ENCODE measurements at regions not wholly inside any gene's neighbourhood (a gene's known extent, or its start where the extent isn't known, plus 50 kb on each side); places are given as distances from the start of the nearest gene placed in this dataset.

GRCh38 chr1:182240085-182240484 is 151.5 kb downstream of the GLUL start:
- DNase-seq: no peak
- H3K23ac ChIP-seq (ENCODE audit: insufficient read length, low read depth, low read length): no peak overlapping the region
- H3K36me3 Mint-ChIP-seq (ENCODE audit: insufficient read depth in 1 of 3, low read depth in 3 of 3): no peaks in the 10 kb centered on the region; a peak in 1 of 7 replicates

More at GRCh38 chr1:182240085-182240484, 151.5 kb downstream of the GLUL start:
- Mint-ChIP-seq H3K27ac (no peak overlapping the region), H3K27me3 (ENCODE audit: low read depth) (peaks cover 5% of the 10 kb centered on the region; the same call in 1 of the 2 replicates), H3K4me1 (peaks cover 7 to 14% of the 10 kb centered on the region in 2 experiments), H3K9me3 (no peaks in the 10 kb centered on the region), H3K4me3 (no peak overlapping the region)
- no peak overlapping the region for H3K27ac ChIP-seq (ENCODE audit: insufficient read length, low read depth, low read length)
- peaks cover 2% of the 10 kb centered on the region for H3K23me2 ChIP-seq (ENCODE audit: insufficient read length, low read depth, low read length, poor library complexity, severe bottlenecking)
- no peak overlapping the region for H3K4me2 ChIP-seq (ENCODE audit: insufficient read depth, insufficient read length, low read length)
- no peaks in the 10 kb centered on the region for H3K79me2 ChIP-seq (ENCODE audit: insufficient read depth, low read length)
- no peak overlapping the region for H2BK12ac ChIP-seq (ENCODE audit: insufficient read length, low read depth, low read length)
- no peaks in the 10 kb centered on the region for H3K79me1 ChIP-seq (ENCODE audit: insufficient read depth, low read depth, low read length, poor library complexity, severe bottlenecking)
- no peaks in the 10 kb centered on the region for H3K9me3 ChIP-seq (ENCODE audit: control insufficient read depth, low read depth, low read length)
- no peak overlapping the region for H2AFZ ChIP-seq (ENCODE audit: low read length)
- no peak for TF ChIP-seq CTCF (conservative IDR thresholded peaks at IDR 0.05)
- no peak overlapping the region for H3K56ac ChIP-seq (ENCODE audit: insufficient read length, low read depth, low read length)
- H4K8ac ChIP-seq (replicated peaks; ENCODE audit: insufficient read length, low read depth, low read length): no peak overlapping the region
- H4K5ac ChIP-seq (ENCODE audit: insufficient read length, low read depth, low read length): no peak overlapping the region
- H2BK120ac ChIP-seq (ENCODE audit: low read depth, low read length, poor library complexity, severe bottlenecking): no peak overlapping the region
- WGBS (ENCODE audit: extremely low coverage, insufficient read length, low lambda C conversion rate): no CpG with 5 or more reads among the region's 2 CpGs
- H2BK15ac ChIP-seq (ENCODE audit: low read depth, low read length): no peak overlapping the region
- no peaks in the 10 kb centered on the region for H4K20me1 ChIP-seq (ENCODE audit: control insufficient read depth, insufficient read depth, insufficient read length)
- no peak overlapping the region for H3K14ac ChIP-seq (ENCODE audit: insufficient read depth, low read length)
- H2AK5ac ChIP-seq (ENCODE audit: insufficient read length, low read length): no peak overlapping the region
- H3K27me3 ChIP-seq (ENCODE audit: insufficient read depth, low read length): no peaks in the 10 kb centered on the region
- no peak overlapping the region for H2BK20ac ChIP-seq (ENCODE audit: low read depth, low read length, poor library complexity, severe bottlenecking)
- no peak overlapping the region for H2BK5ac ChIP-seq (ENCODE audit: insufficient read length, low read length)
- H4K91ac ChIP-seq (ENCODE audit: insufficient read length, low read depth, low read length): no peak overlapping the region
- H3K4ac ChIP-seq (ENCODE audit: low read depth, low read length): no peak overlapping the region
- no peaks in the 10 kb centered on the region; the same call in 1 of the 2 replicates for H3K4me1 ChIP-seq (ENCODE audit: insufficient read depth, low read length)
- no peak overlapping the region for H3T11ph ChIP-seq (ENCODE audit: low read length)
- H3K9ac ChIP-seq (ENCODE audit: extremely low read depth, insufficient read length, low read length): no peak overlapping the region
- H3K18ac ChIP-seq (ENCODE audit: insufficient read length, low read depth, low read length): no peak overlapping the region

All from H9 (cell line).